DMS114 treated with DMSO at 0.1 percent for 48 hours (cell line): ENCODE measurements at regions not wholly inside any gene's neighbourhood (a gene's known extent, or its start where the extent isn't known, plus 50 kb on each side); places are given as distances from the start of the nearest gene placed in this dataset.

ENCODE experiments used
- DNase-seq: peaks from one replicate; lab custom pipeline; 2025; ENCODE audit not compliant: unreplicated experiment; lab: John Stamatoyannopoulos, UW

DNA sequence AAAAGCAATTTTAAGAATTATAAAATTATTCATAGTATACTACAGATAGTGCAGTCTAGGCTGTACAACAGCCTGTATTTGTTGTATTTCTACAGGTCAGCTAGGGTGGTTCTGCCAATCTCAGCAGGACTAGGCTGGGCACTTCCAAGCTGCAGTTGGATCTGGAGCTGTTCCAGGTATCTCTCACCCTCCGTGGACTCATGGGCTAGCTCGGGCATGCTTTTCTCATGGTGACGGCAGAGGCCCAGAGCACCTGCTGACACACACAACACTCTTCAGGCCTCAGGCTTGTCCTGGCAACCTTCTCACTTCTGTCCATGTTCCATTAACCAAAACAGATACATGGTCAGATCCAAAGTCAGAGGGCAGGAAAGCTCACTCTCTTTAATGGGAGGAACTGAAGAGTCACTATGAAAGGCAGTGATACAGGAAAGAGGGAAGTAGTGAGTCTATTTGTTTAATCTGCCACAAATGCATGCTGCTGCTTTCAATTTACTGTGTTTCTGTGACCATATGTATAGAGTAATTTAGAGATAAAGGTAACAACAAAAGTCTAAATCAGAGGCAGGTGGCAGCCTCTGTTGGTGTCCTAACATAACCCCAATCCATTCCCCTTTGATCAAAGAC is 462.4 kb upstream of the ACVR2A start:
- no peak for DNase-seq

DNA sequence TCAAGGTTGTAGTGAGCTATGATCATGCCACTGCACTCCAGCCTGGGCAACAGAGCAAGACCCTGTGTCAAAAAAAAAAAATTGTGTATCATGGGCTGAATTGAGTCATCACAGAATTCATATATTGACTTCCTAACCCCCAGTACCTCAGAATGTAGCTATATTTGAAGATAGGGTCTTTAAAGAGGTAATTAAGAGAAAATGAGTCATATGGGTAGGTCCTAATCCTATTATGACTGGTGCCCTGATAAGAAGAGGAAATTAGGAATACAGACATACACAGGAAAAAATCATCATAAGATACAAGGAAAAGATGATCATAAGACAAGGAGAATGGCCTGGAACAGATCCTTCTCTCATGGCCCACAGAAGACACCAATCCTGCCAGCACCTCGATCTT is 466.4 kb upstream of the ACVR2A start:
- no peak for DNase-seq

DNA sequence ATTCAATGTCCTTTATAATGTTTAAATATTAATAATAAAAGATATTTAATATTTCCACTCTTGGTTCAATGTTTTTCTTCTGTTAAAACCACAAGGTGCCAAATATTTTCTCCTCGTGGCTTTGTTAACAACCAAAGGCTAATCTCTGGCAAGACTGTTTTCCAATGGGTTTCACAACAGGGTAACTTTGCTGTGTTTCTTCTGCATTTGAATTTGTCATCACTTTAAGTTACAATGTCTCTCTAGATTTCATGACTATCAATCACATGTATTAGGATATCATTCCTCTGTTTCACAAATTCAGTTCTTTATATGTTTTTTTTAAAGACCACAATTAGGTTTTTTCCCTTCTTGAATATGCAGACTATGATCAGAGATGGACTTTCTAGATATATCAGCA is 469.8 kb upstream of the ACVR2A start:
- DNase-seq, result no peak

DNA sequence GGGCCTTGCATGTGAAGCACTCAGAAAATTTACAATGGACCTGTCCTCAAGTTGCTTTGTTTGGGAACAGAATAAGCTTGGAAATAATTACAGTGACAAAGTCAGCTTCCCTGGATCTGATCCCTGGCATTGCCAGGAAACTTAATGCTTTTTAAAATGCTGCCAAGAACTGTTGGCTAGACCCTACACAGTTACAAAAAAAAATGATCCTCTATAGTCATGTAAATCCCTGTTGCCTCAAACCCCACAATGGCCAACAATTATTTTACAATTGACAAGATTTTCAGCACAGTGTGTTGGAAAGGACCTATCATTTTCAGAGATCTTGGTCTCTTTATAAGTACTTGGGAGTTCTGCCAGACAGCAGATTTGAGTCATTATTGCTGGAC is 470.4 kb upstream of the ACVR2A start:
- DNase-seq, result no peak

DNA sequence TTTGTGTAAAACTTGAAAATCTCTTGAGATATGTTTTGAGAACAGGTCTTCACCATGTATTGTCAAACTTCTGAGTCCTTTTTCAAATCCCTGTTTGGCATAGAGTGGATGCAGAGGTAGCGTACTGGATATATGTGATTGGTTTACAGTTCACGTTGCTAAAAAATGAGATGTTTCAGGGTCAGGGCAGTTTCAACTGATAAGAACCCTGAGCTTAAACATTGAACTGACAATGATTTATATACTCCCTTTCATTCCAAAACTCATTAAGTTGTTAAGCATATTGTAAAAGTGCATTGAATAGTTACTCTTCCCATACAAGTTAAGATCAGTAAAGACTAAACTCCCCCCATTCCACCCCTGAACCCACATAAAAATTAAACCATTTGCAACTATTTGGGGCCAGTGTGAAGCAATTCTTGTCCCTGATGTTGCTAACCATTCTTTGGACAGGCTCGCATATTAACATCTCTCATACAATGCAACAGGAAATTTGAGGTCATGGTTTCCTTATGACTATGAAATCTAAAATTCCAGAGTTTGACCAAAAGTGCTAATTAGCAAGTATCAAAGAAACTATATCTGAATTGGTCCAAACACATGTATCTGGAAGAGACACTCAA is 470.9 kb upstream of the ACVR2A start:
- no peak for DNase-seq

DNA sequence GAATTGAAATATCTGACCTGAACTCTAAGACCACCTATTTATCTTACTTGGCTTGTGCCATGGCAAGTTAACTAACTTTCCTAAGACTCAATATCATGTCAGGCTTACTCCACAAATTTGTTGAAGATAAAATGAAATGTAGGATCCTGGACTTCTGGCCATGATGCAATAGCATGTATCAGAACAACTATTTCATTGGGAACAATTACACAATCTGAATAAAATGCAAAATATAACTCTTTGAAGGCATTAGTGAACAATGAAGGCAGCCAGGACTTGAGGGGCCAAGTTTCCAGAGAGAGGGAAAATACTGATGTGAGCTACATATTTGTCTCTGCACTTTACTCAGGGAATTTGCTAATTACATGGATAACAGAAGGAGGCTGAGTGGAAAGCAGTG is 476.5 kb upstream of the ACVR2A start:
- DNase-seq, result no peak

DNA sequence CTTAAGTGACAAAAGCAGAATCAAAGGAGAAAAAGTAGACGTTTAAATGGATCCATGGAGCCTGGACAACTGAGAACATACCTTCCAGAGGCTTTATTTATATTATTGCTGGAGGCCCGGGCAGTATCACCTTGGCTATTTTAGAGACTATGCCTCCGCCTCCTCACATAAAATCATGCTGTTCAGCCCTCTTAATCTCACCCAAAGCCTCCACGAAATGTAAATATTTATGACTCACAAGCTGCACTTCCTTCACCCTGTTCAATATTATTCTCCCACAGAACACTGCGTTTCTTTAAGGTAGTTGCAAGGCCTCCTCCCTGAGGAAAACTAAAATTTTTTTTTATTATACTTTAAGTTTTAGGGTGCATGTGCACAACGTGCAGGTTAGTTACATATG is 478.6 kb upstream of the ACVR2A start:
- no peak for DNase-seq

DNA sequence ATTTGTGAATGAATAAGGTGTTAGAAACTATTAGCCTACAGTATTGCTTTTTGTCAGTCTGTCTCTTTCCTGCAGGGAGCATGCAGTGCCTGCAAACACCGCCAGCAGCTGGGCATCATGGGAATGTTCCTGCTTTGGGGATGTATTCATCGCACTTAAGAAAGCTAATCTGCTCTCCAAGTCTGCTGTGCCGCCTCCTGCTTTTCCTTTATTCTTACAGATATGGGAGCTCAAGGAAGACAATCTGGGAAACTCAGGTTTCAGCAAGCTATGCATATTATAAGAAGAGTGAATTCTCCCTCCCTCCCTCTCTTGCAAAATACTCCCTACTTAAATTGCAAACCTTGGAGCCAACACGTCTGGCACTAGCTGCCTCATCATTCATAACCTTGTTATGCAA is 479.2 kb upstream of the ACVR2A start:
- DNase-seq, result no peak

DNA sequence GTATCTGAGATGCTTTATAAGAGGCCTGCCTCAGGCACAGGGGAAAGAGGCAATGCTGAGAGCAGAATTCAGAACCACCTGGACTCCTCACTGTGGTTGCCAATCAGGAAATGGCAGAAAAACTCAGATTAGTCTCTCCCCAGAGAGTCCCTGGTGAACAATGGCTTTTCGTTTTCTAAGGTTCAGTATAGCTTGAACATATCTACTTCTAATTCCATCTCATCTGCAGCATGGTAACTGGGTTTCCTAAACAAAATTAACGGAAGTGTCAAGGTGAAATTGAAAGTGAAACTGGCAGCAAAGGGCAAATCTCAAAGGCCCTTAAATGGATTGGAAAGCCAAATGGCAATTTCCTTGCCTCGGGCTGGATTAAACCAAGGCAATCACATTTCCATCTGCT is 480.2 kb upstream of the ACVR2A start:
- no peak for DNase-seq

DNA sequence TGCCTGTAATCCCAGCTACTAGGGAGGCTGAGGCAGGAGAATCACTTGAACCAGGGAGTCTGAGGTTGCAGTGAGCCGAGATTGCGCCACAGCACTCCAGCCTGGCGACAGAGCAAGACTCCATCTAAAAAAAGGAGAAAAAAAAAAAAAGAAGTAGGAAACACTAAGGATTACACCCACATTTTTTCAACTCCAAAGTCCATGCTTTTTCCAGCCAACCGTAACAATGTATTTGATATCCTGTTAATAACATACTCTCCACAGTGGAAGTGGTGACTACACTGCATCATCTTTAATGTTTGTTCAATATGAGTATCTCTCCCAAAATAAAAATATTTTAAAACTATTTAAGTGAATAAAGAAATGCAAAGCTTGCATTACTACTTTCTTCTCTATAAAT is 481.6 kb upstream of the ACVR2A start:
- DNase-seq, result no peak

DNA sequence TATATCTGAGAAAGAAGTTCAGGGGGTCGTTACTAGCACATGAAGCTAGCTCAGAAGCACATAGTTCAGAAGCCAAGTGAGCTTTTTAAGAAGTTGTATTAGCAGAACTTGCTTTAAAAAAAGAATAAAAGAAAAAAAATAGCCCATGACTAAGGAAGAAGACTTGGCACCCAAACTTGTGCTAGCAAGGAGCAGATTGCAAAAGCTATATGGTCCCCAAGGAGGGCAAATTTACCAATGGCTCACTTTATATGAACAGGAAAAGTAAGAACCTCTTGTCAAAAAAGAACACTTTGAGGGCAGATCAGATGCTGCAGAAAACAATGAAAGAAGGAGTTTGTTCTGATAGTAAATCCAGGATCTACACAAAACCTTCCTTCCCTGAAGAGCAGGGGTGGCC is 486.5 kb upstream of the ACVR2A start:
- DNase-seq, result no peak

DNA sequence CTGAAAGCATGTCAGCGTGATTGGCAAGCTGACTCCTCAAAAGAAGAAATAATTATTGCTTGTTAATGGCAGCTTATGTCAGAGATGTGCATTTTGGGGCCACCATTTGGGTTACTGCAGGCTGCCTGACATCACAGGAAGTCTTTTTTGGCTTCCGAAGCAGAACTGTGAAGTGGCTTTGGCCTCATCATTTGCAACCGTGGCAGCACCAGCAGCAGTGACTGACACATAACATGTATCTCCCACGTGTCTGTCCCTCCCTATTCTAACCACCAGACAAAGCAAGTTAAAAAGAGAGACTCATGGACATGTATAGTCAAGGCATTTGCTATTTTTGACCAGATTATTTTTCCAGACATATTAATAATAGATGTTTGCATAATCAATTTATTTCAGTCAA is 488.7 kb upstream of the ACVR2A start:
- no peak for DNase-seq

DNA sequence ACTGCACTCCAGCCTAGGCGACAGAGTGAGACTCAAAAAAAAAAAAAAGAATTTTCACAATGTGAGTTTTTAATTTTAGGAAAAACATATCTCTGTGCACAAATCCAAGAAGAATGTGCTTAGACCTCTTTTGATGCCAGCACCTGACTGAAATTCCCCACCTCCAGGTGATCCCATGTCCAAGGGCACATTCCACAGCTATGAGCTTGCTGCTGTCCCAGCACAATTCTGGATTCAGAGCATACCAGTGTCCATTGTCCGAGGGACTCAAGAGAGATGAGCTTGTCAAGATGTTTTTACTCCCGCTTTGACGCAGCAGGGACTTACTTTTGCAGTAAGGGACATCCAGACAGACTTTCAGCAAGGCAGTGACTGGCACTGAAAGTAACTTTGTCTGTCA is 489.1 kb upstream of the ACVR2A start:
- DNase-seq, result no peak

DNA sequence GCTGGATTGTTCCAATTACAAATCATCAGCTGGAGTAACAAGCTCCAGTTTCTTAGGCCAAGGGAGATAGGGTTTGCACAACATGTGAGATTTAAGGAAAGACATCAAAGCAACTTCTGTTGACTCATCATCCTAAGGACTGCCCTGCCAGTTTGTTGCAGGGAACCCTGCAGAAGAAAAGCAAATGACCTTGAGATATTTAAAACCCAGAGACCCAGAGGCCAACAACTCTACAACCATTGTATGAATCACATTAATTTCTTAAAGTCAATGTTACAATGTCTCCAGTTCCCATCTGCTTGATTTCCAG is 491.8 kb upstream of the ACVR2A start:
- no peak for DNase-seq

DNA sequence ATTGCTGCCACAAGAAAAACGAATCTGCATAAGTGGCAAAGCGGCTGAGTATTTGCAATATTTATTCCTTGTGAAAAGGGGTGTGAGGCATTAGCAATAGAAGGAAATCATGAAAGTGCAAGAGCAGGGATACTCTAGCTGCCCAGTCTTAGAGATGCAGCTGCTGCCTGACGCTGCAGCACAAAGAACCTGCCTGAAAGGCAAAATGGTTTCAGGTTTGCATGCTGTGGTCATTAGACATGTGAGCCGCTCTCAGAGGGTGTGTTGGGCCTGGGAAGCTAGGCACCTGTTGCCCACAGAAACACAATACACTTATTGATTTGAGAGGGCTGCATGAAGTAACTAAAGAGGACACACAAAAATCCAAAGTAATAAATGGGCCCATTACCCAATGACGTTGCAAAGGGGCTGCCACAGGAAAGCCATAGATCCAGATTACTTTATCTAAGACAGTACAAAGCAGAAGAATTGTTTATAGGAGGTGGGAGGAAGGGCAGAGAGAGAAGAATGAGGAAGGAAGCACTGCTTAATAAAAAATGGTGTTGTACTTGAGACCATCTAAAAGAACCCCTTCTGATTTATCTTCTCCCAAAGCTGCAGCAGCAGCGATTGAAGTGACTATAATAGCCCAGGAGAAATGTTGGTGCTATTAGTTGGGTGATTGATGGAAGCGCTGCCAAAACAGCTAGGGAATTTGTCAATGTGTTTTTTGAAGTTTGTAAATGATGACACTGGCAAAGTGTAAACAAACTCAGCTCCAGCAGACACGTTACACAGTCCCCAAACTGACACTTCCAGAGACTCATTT is 492.4 kb upstream of the ACVR2A start:
- no peak for DNase-seq

DNA sequence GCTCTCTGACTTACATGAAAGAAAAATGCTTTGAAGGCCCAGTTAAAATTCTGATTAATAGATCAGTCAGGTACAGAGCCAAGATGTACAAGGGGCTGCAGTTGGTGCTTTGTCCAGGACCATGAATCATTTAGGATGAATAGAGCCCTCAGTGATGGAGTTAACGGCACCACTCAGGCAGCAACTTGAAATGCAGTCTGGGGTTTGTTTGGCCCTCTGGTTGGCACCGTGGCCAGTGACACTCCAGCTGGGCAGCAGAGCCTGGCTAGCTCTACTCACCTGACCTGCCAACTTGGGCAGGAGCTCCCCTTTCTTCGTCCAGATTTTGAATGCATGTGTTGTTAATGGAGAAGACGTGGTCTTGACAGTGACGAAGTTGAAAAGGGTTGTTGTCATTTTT is 493.0 kb upstream of the ACVR2A start:
- no peak for DNase-seq

DNA sequence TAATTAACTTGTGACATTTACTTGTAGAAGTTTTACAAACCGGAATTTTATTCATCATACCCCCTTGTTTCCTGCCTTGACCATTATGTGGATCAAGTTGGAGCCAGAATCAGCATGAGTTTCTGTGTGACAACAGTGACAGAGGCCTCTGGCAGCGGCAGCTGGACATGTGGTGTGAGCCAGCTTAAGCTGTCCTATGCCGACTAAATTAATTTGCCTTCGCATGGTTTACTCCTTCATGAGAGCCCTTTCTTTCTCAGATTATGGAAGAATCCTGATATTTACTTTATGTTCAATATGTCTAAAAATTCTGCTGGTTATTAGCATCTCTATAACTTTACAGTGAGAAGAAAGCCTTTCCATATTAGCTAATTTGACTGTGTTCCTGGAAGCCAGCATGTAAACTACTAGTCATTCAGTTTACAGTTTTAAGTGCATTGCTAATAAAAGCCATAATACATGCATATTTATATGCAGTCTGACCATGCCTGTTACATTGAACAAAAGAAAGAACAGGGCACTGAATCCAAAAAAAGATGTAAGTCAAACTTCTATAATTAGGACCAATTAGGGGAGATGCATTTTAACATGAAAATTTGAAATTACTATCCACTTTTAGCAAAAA is 495.8 kb upstream of the ACVR2A start:
- DNase-seq, result no peak

DNA sequence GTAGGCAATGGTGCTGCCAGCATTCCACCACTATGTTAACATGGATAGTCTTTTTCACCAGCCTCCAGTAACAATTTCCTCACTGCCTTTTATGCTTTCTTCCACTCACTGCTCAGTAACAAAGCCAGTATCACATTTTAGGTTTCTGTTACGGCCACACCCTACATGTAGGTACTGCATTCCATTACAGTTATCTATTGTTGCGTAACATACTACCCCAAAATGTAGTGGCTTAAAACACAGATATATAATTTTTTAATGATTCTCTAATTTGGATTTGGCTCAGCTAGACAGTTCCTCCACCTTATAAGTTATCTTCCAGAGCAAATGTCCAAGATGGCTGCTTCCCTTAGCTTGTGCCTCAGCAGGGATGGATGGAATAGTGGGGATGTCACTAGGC is 498.7 kb upstream of the ACVR2A start:
- no peak for DNase-seq

DNA sequence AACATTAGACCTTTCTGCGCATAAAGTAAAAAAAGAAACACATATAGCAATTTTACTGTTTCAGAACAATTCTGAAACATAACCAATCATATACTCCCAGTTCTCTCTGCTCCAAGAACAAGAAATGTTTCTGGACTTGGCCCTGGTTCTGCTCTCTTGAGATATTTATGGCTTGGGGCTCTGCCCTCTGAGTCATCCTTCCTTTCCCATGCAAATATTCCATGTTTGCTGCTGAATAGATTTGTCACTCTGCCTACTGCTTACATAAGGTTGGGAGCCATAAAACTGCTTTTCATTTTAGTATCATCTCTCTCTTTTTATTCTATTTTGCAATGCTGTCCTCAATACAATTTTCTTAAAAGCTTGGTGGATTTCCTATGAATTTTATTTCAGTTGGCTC is 499.6 kb upstream of the ACVR2A start:
- no peak for DNase-seq

DNA sequence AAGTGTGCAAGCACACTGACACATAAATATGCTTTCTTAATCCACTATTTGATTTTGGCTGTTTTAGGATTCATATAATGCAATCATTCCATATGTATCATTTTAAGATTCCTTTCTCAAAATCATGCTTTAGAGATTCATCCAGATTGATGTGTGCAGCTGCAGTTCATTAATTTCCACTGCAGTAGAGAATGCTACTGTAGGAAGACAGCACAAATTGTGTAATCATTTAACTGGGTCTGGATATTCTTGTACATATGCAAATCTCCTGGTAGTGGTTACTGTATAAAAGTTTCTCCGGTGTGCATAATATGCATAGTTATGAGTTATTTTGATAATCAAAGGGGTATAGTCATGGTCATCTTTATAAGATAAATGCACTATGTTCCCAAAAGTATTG is 502.5 kb upstream of the ACVR2A start:
- no peak for DNase-seq

DNA sequence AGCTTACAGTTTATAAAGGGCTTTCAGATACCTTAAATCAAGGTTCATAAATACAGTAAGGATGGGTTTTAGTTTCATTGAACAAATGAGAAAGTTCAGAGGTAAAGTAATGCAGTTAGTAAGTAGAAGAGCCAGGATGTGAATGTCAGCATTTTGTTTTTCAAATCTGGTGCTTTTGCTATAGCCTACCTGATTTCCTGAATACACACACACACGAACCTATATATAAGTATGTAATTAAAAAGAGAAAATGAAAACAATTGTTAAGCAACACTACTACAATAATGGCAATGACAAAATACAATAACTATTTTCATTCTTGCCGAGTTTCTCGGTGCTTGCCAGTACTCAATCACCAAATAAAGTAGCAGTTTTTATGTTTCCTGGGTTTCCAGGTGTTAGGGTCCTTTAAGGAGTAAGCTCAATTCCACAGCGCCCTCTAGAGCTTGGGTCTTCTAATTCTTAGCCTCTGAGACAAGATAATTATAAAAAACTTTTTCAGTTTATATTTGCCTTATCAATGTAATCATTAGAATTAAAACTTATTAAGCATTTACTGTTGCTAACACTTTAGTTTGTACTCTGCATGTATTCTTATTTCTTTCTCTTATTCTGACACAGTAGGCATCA is 512.9 kb upstream of the ACVR2A start:
- no peak for DNase-seq

DNA sequence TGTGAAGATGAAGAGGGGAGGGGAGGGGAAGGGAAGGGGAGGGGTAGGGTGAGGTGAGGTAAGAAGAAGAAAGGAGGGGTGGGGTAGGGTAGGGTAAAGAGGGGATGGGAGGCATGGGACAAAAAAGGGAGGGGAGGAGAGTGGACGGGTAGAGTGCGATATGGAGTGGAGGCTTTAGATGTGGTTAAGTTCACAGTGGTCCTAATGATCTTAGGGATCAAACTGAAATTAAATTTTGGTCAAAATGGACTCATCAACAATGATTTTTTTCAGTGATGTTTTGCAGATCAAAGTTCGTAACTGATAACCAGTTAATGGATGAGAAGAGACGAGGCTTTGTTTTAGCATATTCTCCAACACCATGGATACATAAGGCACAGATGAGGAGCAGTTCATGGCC is 513.9 kb upstream of the ACVR2A start:
- DNase-seq, result no peak
